ENCODE measurements at regions not wholly inside any gene's neighbourhood (a gene's known extent, or its start where the extent isn't known, plus 50 kb on each side); places are given as distances from the start of the nearest gene placed in this dataset.
"Not testable (repeated sequence)": the region's sequence is repeated elsewhere in the genome, so short reads cannot be mapped to it uniquely, and the experiment has no call there.

DNA sequence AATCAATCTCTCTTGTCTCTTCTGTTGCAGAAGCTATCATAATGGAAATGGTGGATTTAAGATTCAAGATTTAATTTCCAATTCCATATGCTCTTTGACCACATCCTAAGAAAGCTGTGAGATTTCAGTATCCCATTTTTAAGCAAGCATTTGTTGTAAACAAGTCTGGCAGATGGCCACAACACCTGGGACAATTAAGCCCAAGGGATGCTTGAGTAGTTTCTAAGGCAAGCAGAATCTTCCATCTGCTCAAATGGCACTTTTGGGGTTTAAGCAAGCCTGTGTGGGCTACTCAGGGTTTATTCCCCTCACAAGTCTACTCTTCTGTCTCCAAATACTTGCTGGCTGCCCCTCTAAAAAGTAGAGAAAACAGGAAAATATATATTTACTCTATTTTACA, 304.7 kb upstream of the SYT1 start:
- no peak for TF ChIP-seq JUND (IDR thresholded peaks at IDR 0.05; ENCODE audit: low read depth)
- in situ Hi-C loops (cut with HindIII; ENCODE audit: low pct_unique_long_range_greater_than_20kb, low sequenced_read_pairs), result no loop called here
- no peak for DNase-seq (ENCODE audit: low read depth in 1 of 2, low spot score in 1 of 2)

- TF ChIP-seq JUND (IDR thresholded peaks at IDR 0.05; ENCODE audit: low read depth), result no peak
- no peak for DNase-seq (ENCODE audit: low read depth in 1 of 2, low spot score in 1 of 2)
- in situ Hi-C loops (cut with HindIII; ENCODE audit: low pct_unique_long_range_greater_than_20kb, low sequenced_read_pairs), result no loop called here
Observed at GRCh38 chr12:78560633-78561032, 303.9 kb upstream of the SYT1 start.

DNA sequence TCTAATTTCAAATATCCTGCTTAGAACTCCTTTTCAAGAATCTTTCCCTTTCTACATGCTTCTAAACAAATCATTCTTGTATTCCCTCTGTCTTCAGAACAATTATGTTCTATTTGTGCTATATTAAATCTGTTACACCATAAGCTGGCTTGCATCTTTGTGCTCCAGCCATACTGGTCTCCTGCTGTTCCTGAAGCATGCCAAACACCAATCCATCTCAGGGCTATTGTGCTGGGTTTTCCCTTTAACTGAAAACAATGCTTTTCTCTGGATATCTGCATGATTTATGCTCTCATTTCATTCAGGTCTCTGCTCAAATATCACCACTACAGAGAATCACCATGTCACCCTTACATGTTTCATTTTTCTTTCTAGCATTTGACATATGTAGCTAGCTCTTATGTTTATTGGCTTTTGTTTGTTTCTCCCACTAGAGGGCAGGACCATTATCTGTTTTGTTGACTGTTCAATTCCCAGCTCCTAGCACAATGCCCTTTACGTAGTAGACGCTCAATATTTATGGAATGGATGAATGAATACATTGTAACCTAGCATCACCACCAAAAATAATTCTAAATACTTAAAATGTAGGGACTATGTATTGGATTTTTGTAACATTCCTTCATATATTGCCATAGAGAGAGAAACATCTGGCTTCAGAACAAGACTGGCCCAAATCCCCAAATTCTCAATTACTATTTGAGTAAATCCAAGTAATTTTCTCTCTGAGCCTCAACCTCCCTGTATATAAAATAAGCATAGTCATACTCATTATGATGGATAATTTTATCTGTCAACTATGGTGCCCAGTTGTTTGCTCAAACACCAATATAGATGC, 302.0 kb upstream of the SYT1 start:
- DNase-seq (ENCODE audit: low read depth in 1 of 2, low spot score in 1 of 2), result peak in 1 of 2 experiments; percentile 63
- in situ Hi-C loops (cut with HindIII; ENCODE audit: low pct_unique_long_range_greater_than_20kb, low sequenced_read_pairs), result no loop called here
- TF ChIP-seq JUND (IDR thresholded peaks at IDR 0.05; ENCODE audit: low read depth), result no peak

- DNase-seq (ENCODE audit: low read depth in 1 of 2, low spot score in 1 of 2), result no peak
- TF ChIP-seq JUND (IDR thresholded peaks at IDR 0.05; ENCODE audit: low read depth), result no peak
- in situ Hi-C loops (cut with HindIII; ENCODE audit: low pct_unique_long_range_greater_than_20kb, low sequenced_read_pairs), result no loop called here
Observed at GRCh38 chr12:78563826-78564225, 300.7 kb upstream of the SYT1 start.

GRCh38 chr12:78566456-78566855, 298.1 kb upstream of the SYT1 start:
- no peak for DNase-seq (ENCODE audit: low read depth in 1 of 2, low spot score in 1 of 2)
- in situ Hi-C loops (cut with HindIII; ENCODE audit: low pct_unique_long_range_greater_than_20kb, low sequenced_read_pairs), result no loop called here
- no peak for TF ChIP-seq JUND (IDR thresholded peaks at IDR 0.05; ENCODE audit: low read depth)

DNA sequence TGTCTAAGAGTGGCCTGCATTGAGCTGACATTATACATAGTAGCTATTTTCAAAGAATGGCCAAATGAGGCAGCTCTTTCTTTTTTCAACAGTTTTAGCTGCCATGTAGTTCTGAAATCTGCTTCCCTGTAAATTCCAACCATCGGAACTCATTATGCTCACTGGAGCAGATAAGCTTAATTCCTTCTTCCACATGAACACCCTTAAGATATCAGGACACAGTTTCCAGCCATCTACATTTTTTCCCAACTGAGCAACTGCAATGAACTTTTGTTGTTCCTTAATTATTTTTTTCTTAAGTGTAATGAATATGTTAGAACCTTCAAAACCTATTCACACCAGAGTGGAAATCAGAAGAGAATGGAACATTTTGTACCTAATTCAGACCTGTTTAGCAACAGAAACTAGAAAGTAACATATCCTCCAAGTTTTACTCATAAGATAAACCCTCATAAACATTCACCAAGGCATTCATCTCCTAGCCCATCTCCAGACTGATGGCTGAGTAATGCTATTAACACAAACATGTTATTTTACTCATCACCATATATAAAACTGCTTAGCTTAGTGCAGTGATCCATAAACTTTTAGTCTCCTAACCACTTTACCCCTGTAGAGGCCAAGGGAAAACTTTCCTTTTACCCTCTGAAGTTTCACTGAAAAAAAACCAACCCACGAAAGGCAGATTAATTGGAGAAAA, 296.1 kb upstream of the SYT1 start:
- in situ Hi-C loops (cut with HindIII; ENCODE audit: low pct_unique_long_range_greater_than_20kb, low sequenced_read_pairs), result no loop called here
- no peak for DNase-seq (ENCODE audit: low read depth in 1 of 2, low spot score in 1 of 2)
- TF ChIP-seq JUND (IDR thresholded peaks at IDR 0.05; ENCODE audit: low read depth), result no peak

- DNase-seq (ENCODE audit: low read depth in 1 of 2, low spot score in 1 of 2), result peak in 1 of 2 experiments; percentile 23
- in situ Hi-C loops (cut with HindIII; ENCODE audit: low pct_unique_long_range_greater_than_20kb, low sequenced_read_pairs), result no loop called here
- TF ChIP-seq JUND (IDR thresholded peaks at IDR 0.05; ENCODE audit: low read depth), result no peak
Observed at GRCh38 chr12:78571953-78572352, 292.6 kb upstream of the SYT1 start.

GRCh38 chr12:78575208-78575607, 289.4 kb upstream of the SYT1 start:
- DNase-seq (ENCODE audit: low read depth in 1 of 2, low spot score in 1 of 2); in situ Hi-C loops (cut with HindIII; ENCODE audit: low pct_unique_long_range_greater_than_20kb, low sequenced_read_pairs): not testable (repeated sequence)

- DNase-seq (ENCODE audit: low read depth in 1 of 2, low spot score in 1 of 2), result no peak
- in situ Hi-C loops (cut with HindIII; ENCODE audit: low pct_unique_long_range_greater_than_20kb, low sequenced_read_pairs), result no loop called here
- no peak for TF ChIP-seq JUND (IDR thresholded peaks at IDR 0.05; ENCODE audit: low read depth)
Observed at GRCh38 chr12:78579846-78580245, 284.7 kb upstream of the SYT1 start.

GRCh38 chr12:78580296-78580695, 284.3 kb upstream of the SYT1 start:
- DNase-seq (ENCODE audit: low read depth in 1 of 2, low spot score in 1 of 2), result no peak
- TF ChIP-seq JUND (IDR thresholded peaks at IDR 0.05; ENCODE audit: low read depth), result no peak
- in situ Hi-C loops (cut with HindIII; ENCODE audit: low pct_unique_long_range_greater_than_20kb, low sequenced_read_pairs), result no loop called here

DNA sequence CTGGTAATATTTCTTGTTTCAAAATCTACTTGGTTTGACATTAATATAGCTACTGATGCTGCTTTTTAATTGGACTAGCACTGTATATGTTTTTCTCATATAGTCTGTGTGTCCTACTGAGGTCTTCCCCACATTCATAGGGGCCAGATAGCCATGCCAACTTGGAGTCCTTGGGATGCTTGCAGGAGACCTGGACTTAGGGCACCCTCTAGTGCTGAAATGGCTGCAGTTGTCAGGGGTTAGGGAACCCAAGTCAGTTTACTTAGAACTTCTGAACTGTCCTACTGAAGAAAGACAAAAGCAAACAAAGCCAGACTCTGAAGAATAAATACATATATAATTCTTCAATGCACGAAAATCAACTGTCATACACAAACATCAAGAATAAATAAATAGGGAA, 279.9 kb upstream of the SYT1 start:
- peak in 1 of 2 experiments; percentile 58 for DNase-seq (ENCODE audit: low read depth in 1 of 2, low spot score in 1 of 2)
- TF ChIP-seq JUND (IDR thresholded peaks at IDR 0.05; ENCODE audit: low read depth), result no peak
- in situ Hi-C loops (cut with HindIII; ENCODE audit: low pct_unique_long_range_greater_than_20kb, low sequenced_read_pairs), result no loop called here

- in situ Hi-C loops (cut with HindIII; ENCODE audit: low pct_unique_long_range_greater_than_20kb, low sequenced_read_pairs), result no loop called here
- DNase-seq (ENCODE audit: low read depth in 1 of 2, low spot score in 1 of 2), result no peak
- TF ChIP-seq JUND (IDR thresholded peaks at IDR 0.05; ENCODE audit: low read depth), result no peak
Observed at GRCh38 chr12:78585132-78585531, 279.4 kb upstream of the SYT1 start.

GRCh38 chr12:78586790-78587189, 277.8 kb upstream of the SYT1 start:
- no peak for DNase-seq (ENCODE audit: low read depth in 1 of 2, low spot score in 1 of 2)
- in situ Hi-C loops (cut with HindIII; ENCODE audit: low pct_unique_long_range_greater_than_20kb, low sequenced_read_pairs), result no loop called here
- TF ChIP-seq JUND (IDR thresholded peaks at IDR 0.05; ENCODE audit: low read depth), result no peak
